Epithelial cell of proximal tubule (primary cell): ENCODE measurements at regions not wholly inside any gene's neighbourhood (a gene's known extent, or its start where the extent isn't known, plus 50 kb on each side); places are given as distances from the start of the nearest gene placed in this dataset.

Experiments used
- DNase-seq: peaks from one replicate; pipeline ENCODE4 v3.0.0-alpha.2; 2011; ENCODE audit warnings: low read depth
- H3K4me3 ChIP-seq: 2 replicates; pipeline ENCODE4 v1.5.1; 2011; ENCODE audit warnings: low read depth, mild to moderate bottlenecking, low read length
- TF ChIP-seq, protein P1 (sequence below): conservative IDR thresholded peaks from 2 replicates; pipeline ENCODE4 v1.5.1; 2012; ENCODE audit warnings: low read depth, mild to moderate bottlenecking, low read length

DNA sequence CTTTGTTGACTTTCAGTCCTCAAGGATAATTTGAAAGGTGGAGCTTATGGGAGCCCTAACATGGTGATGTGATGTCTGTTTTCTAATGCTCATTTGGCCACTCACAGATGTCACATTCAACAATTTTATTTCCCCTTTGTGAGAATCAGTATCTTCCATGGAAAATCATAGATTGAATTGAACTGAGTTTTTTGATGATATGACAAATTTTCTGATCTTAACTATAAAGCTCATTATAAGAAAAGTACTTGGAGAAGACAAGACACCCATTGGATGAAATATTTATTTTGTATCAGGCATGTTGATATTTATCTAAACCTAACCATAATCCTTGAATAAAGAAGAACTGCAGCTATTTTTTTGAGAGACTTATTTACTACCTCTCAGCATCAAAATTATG, 824.6 kb upstream of the GOT2 start:
- no peak overlapping the region for H3K4me3 ChIP-seq
- TF ChIP-seq, protein P1, sequence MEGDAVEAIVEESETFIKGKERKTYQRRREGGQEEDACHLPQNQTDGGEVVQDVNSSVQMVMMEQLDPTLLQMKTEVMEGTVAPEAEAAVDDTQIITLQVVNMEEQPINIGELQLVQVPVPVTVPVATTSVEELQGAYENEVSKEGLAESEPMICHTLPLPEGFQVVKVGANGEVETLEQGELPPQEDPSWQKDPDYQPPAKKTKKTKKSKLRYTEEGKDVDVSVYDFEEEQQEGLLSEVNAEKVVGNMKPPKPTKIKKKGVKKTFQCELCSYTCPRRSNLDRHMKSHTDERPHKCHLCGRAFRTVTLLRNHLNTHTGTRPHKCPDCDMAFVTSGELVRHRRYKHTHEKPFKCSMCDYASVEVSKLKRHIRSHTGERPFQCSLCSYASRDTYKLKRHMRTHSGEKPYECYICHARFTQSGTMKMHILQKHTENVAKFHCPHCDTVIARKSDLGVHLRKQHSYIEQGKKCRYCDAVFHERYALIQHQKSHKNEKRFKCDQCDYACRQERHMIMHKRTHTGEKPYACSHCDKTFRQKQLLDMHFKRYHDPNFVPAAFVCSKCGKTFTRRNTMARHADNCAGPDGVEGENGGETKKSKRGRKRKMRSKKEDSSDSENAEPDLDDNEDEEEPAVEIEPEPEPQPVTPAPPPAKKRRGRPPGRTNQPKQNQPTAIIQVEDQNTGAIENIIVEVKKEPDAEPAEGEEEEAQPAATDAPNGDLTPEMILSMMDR: no peak
- DNase-seq: no peak

DNA sequence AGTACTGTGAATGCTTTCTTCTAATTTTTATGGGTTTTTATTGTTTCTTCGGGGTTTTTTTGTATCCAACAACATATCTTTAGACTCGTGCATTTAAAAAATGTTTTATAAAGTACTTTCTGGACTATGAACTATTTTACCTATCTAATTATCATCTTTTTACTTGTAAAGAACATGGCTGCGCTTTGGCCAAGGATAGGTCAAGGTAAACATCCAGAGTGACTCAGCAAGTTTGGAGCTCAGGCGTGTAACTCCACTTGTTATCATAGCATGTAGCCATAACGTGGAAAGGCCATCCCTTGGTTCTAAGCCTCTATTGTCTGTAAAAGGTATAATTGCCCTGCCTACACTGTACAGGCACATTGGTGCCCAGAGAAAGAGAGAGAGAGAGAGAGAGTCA, 818.0 kb upstream of the GOT2 start:
- no peak for DNase-seq
- no peak overlapping the region for H3K4me3 ChIP-seq
- TF ChIP-seq, protein P1: no peak

DNA sequence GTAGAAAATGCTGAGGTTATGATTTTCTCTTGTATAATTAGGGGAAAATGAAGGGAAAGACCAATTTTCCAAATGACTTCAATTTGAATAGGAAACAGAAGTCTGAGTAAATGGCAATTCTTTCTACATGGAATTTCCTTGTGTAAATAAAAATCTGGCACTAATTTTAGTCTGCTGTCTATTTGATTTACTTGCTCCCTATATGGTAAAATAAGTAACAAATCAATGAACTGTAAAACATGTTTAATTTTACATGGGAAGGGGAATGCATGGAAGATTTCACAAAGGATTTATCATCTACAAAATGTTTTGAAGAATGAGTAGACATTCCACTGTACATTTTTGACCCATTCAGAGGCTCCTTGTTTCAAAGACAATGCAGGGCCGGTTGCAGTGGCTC, 811.6 kb upstream of the GOT2 start:
- no peak overlapping the region for H3K4me3 ChIP-seq
- no peak for DNase-seq
- TF ChIP-seq, protein P1: no peak

DNA sequence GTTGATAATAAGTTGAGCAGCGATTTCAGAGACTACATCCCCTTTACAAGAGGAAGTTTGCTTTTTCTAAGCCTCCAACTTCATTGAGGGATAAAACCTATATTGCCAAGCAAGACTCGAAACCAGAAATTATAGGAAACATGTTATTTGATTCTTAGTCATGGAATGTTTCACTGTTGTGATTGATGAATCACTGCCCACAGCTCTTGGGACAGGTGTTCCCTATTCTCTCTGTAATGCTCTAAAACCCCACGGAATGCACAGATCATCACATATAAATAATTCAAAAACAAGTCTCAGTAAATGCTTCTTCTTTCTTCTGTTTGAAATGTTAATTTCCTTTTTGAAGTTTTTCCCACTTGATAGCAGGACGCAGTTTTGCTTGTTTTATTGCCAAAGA, 809.5 kb upstream of the GOT2 start:
- H3K4me3 ChIP-seq: no peak overlapping the region
- DNase-seq: no peak
- TF ChIP-seq, protein P1: no peak

DNA sequence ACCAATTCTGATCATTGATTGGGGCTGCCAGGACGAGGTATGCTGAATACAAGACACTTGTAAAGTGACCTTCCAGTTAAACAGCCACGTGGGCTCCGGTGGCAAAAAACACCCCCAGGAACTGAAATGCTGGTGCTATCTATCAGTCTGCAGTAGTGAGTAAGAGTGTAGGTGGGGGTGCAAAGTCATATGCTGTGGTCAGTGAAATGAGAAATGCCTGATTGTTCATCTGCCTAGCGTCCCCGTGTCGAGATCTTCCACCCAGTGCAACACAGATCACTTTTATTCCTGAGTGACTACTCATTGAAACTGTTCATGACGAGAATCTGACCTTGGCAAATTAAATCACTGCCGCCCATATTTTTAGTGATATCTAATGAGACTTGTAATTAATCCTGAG, 806.5 kb upstream of the GOT2 start:
- no peak overlapping the region for H3K4me3 ChIP-seq
- TF ChIP-seq, protein P1: no peak
- no peak for DNase-seq

DNA sequence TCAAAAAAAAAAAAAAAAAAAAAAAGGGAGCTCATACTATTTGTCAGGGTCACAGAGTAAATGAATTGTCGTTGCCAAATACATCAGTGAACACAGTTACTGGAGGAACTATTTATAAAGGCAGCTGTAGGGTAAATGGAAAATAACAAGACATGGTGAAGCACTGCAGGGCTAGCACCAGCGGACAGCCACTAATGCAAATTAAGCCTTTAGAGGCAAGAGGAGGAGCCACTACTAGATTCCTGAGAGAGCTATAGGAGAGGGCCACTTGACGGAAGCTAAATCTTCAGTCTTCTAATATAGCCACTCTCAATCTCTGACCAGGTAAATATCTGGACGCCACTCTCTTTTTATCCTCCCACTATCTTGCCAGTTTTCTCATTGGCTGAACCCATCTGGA, 801.2 kb upstream of the GOT2 start:
- H3K4me3 ChIP-seq: no peak overlapping the region
- TF ChIP-seq, protein P1: no peak

DNA sequence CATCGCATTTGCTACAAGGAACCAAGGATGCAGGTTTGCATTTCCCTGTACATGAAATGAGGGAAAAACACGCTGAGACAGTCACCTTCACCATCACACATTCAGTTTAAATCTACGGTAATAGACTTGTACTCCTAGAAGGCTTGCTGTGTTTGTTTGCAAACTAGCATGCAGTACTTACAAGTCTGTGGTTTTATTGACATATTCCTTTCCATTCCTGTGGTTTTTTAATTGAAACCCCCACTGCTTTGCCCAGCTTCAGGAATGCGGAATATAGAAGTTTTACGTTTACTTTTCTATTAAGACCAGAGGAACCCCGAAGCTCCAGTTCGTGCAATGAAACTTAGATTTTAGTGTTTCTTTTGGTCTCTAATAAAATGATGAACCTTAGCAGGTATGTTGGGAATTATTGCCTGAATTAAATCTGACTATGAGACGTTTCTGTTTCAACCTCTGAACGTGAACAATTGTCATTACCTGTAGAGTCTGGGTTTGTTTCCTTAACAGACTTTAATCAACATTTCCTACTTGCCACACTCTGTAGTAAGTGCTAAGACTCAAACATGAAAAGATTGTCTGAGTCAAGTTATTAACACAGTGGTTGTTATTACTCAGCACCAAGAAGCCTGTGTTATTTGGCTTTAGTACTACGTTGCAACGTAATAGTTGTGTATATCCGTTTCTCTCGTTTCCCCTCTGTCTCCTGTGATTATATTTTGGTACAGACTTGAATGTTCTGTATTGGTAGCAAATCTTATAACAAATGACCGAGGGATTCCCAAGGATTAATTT, 793.3 kb upstream of the GOT2 start:
- no peak overlapping the region for H3K4me3 ChIP-seq
- no peak for DNase-seq
- TF ChIP-seq, protein P1: no peak

More for the DNA sequence above, 801.2 kb upstream of the GOT2 start:
- DNase-seq: no peak
